GM19395 (cell line): ENCODE measurements at regions not wholly inside any gene's neighbourhood (a gene's known extent, or its start where the extent isn't known, plus 50 kb on each side); places are given as distances from the start of the nearest gene placed in this dataset.
"Not testable (repeated sequence)": the region's sequence is repeated elsewhere in the genome, so short reads cannot be mapped to it uniquely, and the experiment has no call there.

ENCODE experiments used
- ATAC-seq: cut with Tn5 transposase; IDR thresholded peaks from one replicate; pipeline ENCODE4 v1.9.1; 2021; ENCODE audit warnings: mild to moderate bottlenecking, moderate library complexity; ENCODE audit not compliant: unreplicated experiment

DNA sequence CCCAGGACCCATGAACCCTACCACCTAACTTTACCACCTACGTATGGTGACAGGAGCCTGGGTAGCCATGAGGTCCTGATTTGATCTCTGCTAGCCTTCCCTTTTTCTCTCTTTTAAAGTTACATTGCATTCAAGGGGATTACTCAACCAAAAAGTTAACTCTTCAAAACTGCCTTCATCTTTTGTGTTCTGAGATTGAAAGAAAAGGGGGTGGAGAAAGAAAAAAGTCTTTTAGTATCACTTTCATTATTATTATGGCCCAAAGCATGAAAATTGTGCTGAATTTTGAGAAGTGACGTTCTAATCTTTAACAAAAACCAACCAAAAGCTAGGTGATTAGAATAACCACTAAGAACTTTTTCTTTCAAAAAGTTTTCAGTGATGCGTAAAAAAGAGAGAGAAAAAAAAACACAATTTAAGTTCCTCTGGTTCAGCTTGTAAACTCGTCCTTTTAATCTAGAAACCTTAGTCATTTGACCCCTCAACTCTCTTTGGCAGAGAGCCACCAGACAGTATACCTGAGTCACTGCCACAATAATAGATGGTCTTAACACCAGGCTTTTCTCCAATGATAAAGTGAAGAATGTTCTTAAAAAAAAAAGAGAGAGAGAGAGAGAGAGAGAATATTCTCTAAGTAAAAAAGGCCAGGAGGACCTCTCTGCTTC, 347.4 kb upstream of the FGF13 start:
- ATAC-seq = peak; percentile 57

DNA sequence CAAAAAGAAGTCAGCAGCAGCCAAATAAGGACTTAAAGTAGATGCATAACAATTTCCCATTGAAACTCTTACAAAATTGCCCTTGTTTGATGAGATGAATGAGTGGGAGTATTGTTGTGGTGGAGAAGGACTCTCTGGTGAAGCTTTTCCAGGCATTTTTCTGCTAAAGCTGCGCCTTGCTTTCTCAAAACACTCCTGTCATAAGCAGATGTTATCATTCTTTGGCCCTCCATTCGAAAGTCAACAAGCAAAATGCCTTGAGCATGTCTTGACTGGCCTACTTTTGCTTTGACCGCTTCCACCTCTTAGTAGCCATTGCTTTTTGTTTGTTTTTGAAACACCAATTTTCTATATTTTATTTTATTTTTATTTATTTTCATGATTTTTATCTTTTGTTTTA, 340.9 kb upstream of the FGF13 start:
- no peak for ATAC-seq

DNA sequence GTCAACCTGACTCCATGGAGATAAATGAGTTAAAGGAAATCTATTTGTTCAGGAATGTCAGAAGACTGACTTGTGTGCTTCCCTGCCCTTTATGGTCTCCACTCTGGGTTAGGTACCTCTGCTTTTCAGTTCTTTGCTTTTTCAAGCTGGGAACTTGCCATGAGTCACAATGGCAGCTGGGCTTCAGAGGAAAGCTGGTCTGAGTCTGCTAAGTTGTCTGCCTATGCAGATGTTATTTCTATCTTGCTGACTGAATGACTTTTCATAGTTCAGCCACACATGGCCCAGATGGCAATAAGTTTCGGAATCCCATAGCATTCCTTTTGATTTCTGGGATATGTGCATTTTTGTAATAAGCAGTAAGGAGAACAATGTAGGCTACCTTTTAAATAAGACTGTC, 337.9 kb upstream of the FGF13 start:
- ATAC-seq = no peak

DNA sequence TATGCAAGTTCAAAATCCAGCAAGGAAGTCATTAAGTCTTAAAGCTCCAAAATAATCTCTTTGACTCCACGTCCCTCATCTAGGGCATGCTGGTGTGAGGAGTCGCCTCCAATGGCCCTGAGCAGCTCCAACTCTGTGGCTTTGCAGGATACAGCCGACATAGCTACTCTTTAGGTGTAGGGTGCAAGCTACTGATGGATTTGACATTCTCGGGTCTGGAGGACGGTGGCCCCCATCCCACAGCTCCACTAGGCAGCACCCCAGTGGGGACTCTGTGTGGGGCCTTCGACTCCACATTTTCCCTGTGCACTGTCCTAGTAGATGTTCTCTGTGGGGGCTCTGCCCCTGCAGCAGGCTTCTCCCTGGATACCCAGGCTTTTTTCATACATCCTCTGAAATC, 333.2 kb upstream of the FGF13 start:
- ATAC-seq = no peak

DNA sequence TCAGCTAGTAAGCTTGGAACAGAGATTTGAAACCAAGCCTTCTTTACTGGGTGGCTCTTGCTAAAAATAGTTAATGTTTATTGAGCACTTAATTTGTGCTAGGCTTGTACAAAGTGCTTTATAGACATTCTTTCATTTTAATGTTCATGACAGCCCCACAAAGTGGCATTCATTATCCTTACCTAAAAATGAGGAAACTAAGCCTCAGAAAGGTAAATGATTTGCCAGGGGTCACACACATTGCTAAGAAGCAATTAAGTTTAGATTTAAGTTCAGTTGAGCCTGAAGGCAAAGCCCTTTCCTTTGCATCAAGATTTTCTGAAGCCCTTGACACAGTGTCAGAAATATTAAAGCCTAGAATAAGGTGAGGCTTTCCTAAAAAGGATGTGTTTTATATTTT, 327.5 kb upstream of the FGF13 start:
- no peak for ATAC-seq

DNA sequence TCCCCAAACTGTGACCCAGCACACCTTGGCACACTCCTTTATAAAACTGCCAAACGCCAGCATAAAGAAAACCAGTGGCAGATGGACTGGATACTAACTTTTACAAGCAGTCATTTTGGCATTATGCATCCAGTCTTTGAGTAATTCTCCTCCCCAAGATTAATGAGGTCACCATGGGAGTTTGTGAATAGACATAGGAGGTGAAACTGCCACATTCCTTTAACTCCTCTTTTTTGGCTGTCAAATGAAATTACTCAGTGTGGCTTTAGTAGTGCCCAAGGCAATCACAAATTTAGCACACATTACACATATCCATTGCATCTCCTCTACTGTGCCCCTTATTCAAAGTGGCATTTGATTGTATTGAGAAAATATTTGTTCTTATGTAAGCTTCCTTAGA, 315.3 kb upstream of the FGF13 start:
- no peak for ATAC-seq

DNA sequence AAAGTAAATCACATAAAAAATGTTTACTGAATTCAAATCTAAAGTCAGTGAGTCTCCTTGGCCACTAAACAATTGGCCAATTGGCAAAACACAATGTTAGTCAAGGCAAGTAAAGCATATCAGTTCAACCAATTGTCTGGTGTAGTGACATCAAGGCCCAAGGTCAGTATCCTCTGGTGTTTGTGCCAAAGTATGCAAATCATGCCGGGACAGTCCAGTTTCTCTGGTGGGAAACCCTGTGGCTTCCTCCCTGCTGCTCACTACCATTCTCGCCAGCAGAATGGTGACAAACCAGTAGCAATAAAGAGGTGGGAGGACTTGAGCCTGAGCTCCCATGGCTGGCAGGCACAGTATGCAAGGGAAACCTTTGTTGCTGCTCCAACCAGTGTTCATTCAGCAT, 314.9 kb upstream of the FGF13 start:
- ATAC-seq = no peak

DNA sequence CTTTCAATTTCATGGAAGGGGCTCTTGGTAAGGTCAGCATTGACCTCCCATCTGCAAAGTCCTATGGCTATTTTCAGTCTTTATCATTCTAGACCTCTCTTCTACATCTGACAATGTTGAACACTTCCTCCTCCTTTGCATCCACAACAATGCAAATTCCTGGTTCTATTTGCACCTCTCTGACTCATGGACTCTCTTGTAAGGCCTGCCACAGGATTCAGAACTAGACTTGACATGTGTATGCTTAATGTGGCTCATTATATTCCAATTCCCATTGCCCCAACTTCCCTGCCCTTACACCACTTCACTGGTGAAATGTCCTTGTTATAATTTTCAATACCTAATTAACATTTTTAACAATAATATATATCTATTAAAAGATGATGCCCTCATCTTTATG, 314.3 kb upstream of the FGF13 start:
- no peak for ATAC-seq

DNA sequence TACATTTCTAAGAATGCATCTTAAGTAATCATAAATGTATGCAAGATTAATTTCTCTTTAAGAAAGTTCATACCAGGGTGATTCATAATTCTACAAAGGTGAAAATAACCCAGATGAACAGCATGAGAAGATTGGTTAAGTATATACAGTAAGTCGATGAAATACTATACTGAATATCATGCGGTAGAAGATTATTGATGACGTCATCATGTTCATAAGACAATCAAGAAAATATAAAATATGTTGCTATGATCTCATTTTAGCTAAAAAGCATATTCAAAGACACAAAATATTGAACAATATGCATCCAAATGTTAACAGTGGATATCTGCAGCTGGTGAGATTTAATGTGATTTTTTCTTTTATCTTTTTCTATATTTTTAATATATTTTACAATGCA, 312.0 kb upstream of the FGF13 start:
- no peak for ATAC-seq

DNA sequence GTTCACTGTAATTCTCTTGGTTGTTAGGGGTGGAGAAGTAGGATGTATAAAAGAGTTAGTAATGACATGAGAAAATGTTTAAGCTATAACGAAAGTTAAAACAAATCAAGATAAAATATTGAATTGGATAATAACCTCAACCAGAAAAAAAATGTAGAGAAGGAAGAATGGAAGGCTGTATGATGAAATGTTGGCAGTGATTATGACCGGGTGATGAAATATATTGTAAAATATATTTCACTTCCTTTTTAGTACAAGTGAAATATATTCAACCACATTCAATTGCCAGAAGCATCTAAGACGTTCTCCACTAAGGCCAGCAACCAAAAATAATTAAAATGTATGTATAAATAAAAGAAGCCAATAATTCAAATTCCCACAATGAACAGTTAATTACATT, 309.3 kb upstream of the FGF13 start:
- no peak for ATAC-seq

DNA sequence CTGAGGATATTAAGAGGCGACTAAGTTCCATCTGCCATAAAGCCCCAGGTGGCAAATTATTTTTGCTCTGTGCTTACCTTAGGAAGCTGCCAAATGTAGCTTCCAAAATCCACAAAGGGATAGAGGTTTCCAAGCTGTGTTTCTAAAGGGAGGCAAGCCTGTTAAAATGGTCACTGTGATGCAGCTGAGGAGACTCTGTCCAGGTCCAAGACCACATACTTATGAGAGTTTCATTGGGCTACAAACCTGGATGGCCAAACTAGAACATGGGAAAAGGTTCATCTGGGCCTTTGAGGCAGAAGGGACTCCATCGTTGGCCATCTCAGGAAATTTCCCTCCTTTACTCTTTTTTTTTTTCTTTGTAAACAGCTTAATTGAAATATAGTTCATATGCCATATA, 306.9 kb upstream of the FGF13 start:
- ATAC-seq = no peak

DNA sequence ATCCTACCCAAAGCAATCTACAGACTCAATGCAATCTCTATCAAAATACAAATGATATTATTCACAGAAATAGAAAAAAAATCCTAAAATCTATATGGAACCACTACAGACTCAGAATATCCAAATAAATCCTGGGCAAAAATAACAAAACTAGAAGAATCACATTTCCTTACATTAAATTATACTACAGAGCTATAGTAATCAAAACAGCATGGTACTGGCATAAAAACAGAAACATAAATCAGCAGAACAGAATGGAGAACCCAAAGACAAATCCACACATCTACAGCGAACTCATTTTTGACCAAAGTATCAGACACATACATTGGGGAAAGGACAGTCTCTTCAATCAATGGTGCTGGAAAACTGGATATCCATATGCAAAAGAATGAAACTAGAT, 304.1 kb upstream of the FGF13 start:
- no peak for ATAC-seq

DNA sequence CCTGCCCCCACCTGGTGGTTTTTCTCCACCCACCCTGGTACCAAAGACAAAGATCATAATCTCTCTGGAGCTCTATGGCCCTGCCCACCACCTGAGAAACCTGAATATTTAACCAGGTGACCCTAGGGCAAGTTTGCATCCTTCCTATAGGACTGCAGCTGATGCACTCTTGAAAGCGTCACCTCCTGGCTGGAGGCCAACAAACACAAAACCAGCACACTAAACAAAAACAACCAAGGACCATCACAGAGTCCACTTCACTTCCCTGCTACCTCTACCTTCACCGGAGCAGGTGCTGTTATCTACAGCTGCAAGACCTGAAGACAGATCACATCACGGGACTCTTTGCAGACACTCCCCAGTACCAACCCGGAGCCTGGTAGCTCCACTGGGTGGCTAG, 296.7 kb upstream of the FGF13 start:
- no peak for ATAC-seq

DNA sequence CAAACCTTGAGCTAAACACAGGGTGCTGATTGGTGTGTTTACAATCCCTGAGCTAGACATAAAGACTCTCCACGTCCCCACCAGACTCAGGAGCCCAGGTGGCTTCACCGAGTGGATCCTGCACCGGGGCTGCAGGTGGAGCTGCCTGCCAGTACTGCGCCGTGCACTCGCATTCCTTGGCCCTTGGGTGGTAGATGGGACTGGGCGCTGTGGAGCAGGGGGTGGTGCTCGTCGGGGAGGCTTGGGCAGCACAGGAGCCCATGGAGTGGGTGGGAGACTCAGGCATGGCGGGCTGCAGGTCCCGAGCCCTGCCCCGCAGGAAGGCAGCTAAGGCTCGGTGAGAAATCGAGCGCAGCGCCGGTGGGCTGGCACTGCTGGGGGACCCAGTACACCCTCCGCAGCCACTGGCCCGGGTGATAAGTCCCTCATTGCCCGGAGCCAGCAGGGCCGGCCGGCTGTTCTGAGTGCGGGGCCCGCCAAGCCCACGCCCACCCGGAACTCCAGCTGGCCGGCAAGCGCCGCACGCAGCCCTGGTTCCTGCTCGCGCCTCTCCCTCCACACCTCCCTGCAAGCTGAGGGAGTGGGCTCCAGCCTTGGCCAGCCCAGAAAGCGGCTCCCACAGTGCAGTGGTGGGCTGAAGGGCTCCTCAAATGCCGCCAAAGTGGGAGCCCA, 292.5 kb upstream of the FGF13 start:
- ATAC-seq = not testable (repeated sequence)

DNA sequence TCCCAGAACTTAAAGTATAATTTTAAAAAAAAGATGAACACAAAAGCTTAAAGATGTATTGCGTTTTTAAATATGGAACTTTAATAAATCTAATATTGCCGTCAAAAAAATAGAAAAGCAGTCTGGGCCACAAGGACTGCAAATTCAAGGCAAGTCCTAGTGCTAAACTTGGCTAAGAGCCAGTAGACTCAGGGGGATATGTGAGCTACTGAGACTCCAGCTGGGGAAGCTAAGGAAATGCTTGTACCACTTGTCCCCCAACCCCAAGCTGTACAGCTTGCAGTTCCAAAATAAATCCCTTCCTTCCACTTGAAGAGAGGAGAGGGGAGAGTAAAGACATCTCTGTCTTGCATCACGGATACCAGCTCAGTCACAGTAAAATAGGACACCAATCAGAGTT, 290.8 kb upstream of the FGF13 start:
- ATAC-seq = no peak

DNA sequence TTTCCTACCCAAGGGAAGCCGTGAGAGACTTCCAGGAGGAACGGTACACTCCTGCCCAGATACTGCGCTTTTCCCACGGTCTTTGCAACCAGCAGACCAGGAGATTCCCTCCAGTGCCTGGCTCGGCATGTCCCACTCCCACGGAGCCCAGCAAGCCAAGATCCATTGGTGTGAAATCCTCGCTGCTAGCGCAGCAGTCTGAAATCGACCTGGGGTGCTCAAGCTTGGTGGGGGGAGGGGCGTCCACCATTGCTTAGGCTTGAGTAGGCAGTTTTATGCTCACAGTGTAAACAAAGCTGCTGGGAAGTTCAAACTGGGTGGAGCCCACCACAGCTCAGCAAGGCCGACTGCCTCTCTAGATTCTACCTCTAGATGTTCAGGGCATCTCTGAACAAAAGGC, 284.8 kb upstream of the FGF13 start:
- no peak for ATAC-seq

DNA sequence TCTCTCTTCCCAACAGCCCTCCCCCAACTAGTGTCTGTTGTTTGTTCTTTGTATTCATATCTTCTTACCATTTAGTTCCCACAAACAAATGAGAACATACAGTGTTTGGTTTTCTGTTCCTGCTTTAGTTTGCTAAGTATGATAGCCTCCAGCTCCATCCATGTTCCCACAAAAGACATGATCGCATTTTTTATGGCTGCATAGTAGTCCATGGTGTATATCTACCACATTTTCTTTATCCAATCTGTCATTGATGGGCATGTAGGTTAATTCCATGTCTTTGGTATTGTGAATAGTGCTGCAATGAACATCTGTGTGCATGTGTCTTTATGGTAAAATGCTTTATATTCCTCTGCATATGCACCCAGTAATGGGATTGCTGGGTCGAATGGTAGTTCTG, 283.9 kb upstream of the FGF13 start:
- ATAC-seq = no peak

DNA sequence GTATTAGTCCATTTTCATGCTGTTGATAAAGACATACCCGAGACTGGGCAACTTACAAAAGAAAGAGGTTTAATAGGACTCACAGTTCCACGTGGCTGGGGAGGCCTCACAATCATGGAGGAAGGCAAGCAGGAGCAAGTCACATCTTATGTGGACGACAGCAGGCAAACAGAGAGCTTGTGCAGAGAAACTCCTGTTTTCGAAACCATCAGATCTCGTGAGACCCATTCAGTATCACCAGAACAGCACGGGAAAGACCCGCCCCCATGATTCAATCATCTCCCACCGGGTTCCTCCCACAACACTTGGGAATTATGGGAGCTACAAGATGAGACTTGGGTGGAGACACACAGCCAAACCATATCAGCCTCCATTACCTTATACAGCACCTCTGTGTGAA, 278.9 kb upstream of the FGF13 start:
- not testable (repeated sequence) for ATAC-seq

DNA sequence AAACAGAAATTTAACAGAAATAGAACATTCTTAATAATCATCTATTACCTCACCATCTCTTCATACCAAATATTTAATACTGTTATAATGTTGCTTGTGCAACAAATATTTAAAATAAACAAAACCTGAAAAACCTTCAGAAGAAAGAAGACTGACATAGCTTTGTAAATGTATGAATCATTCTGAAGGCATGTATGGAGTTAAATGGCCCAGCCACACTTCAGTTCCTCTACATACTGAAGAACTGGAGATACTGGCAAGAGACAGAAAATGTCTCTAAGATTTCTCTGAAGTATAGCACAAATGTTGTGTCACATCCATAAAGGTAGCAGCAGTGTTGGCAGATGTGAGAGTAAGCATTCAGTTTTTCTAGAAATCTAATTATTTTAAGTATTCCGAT, 275.3 kb upstream of the FGF13 start:
- no peak for ATAC-seq

DNA sequence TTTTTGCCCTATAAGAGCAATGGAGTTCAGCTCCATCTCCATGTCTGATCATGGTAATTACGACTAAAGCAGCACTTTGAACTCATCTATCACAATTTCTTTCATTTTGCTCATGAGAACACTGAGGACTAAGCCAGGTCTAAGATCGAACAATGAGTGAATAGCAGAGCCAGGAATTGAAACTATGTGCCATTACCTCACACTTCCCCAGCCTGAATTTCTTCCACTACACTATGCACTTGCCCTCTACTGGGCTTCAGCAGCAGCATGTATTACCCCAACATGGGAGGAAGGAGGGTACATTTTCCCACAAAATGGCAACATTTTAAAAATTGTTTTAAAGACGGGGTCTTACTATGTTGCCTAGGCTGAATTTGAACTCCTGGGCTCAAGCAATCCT, 274.7 kb upstream of the FGF13 start:
- no peak for ATAC-seq

DNA sequence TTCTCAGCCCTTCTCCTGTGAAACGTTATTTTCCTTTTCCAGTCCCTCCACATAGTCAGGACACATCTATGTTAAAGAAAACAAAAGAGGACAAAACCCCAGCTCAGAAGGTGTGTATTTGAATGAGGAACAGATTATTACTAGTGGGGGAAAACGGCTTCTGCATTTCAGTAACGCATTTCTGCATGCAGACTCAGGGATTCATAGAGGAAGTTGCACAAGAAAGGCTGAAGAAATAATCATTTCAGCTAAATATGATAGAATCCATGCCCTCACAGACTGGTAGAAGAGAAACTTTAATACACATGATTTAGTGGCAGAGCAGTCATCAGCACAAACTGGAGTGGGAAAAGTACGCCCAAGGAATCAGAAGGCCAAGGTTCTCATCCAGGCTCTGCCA, 270.8 kb upstream of the FGF13 start:
- ATAC-seq = no peak

DNA sequence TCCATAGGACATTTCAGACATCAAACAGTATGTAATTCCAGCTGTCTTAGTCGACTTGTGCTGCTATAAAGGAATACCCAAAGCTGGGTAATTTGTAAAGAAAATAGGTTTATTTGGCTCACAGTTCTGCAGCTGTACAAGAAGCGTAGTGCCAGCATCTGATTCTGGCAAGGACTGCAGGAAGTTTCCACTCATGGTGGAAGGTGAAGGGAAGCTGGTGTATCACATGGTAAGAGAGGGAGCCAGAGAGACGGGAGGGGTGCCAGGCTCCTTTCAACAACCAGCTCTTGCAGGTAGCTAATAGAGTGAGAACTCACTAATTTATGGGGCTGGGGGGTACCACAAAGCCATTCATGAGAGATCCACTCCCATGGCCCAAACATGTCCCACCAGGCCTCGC, 253.0 kb upstream of the FGF13 start:
- ATAC-seq = no peak

DNA sequence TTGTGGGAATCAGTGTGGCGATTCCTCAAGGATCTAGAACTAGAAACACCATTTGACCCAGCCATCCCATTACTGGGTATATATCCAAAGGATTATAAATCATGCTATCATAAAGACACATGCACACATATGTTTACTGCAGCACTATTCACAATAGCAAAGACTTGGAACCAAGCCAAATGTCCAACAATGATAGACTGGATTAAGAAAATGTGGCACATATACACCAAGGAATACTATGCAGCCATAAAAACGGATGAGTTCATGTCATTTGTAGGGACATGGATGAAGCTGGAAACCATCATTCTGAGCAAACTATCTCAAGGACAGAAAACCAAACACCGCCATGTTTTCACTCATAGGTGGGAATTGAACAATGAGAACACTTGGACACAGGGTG, 250.9 kb upstream of the FGF13 start:
- not testable (repeated sequence) for ATAC-seq
